AG09319 (cell line): ENCODE measurements at regions not wholly inside any gene's neighbourhood (a gene's known extent, or its start where the extent isn't known, plus 50 kb on each side); places are given as distances from the start of the nearest gene placed in this dataset.

Source experiments
- DNase-seq: peaks from one replicate; pipeline ENCODE4 v3.0.0-alpha.2; 2010; ENCODE audit warnings: low read depth; ENCODE audit errors: extremely low read depth
- CTCF ChIP-seq: IDR thresholded peaks from 2 replicates; pipeline ENCODE4 v1.5.1; 2011; ENCODE audit warnings: low read depth, mild to moderate bottlenecking, inconsistent platforms, low read length, moderate library complexity

DNA sequence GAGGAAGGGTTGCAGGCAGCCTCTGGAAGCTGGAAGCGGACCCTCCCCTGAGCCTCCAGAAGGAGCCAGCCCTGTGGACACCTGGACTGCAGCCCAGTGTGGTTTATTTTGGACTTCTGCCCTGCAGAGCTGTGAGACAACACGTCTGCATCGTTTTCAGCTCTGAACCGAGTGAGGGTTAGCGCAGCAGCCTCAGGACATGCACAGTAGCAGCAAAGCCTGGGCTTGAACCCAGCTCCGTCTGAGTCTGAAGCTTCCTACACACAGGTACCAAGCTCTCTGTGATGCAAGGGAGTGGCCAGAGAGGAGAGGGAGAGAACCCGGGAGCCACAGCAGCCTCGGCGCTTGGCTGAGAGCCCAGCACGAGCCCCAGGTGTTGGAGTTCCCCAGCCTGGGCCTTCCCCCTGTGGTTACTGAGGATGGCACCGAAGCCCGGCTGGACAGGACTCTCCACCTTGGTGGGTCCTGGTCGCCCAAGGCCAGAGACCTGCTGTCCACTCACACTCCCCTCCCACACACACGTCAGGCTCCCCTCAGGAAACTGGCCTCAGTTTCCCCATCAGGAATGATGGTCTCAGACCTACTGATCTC, 128.2 kb downstream of the OLFM1 start:
- DNase-seq: no peak
- TF ChIP-seq CTCF: no peak

DNA sequence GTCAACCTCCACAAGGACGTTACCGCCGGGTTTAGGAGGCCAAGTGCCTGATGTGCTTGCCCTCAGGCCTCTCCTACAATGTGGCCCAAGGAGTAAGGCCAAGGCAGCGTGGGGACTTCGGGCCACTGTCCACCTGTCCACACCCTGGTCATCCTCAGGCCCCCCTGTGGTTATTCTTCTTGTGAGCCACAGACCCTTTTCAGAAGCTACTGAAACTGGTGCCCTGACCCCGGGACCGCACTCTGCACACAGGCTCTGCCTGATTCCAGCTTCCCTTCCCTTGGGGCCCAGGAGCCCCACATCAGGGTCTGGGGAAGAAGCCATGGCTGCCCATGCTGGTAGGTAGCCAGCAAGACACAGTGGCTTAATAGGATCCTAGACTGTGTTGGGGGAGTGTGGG, 128.8 kb downstream of the OLFM1 start:
- TF ChIP-seq CTCF: no peak
- no peak for DNase-seq

- TF ChIP-seq CTCF: no peak
- no peak for DNase-seq
These were observed 129.4 kb downstream of the OLFM1 start for GRCh38 chr9:135216791-135217441.

DNA sequence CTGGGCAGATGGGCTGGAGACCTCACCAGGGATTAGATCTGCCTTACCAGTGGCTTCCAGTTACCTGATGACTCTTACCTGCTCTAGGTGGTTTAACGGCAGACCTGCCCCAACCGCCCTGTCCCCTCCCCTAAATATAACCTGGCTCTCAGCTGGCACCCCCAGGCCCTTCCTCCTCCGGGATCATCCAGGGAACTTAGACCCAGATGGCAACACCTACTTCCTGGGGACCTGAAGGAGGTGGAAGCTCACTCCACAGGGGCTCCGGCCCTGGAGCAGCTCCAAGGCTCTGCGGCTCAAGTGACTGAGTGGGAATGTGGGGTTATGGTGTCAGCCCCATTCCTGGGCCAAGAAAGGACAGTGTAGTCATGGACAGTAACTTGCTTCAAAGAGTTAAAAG, 130.4 kb downstream of the OLFM1 start:
- DNase-seq: no peak
- TF ChIP-seq CTCF: no peak

DNA sequence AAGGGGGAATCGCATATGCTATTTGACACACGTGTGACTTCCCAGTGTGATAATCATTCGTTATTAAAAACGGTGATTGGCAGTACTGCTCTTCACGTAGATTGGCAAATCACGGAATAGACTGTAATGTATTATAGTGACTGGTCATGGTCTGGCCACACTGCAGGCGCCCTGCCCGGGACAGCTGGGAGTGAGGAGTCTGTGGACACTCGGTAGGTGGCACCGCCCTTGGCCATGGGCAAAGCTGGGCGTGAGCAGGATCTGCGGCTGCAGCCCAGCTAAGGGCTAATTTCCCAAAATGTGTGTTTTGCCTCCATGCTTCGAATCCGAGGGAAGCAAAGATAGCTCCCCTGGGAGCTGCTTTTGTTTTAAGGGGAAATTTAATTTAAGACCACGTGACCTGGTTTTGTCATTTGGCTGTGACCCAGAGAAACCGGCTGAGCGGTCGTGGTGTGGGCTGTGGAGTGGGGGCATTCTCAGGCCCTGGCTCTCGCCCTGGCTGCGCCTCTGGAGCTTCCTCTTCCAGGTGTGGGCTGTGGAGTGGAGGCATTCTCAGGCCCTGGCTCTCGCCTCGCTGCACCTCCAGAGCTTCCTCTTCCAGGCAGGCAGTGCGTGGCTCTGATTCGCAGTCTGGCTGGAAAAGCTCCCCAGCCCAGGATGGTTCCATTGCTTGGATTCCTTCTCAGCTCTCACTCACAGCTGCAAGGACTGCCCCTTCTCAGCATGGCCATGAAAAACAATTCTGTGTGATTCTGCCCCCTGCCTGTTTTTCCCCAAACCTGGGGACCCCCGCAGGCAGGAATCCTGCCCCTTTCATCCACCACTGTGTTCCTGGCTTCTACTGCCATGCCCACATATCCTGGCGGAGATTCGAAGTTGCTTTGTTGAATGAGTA, 131.1 kb downstream of the OLFM1 start:
- no peak for TF ChIP-seq CTCF

GRCh38 chr9:135219676-135220600, 132.5 kb downstream of the OLFM1 start:
- no peak for DNase-seq
- TF ChIP-seq CTCF: no peak

More for the DNA sequence above, 131.1 kb downstream of the OLFM1 start:
- DNase-seq: no peak
